ENCODE measurements at regions not wholly inside any gene's neighbourhood (a gene's known extent, or its start where the extent isn't known, plus 50 kb on each side); places are given as distances from the start of the nearest gene placed in this dataset.

- TF ChIP-seq CTCF (conservative IDR thresholded peaks at IDR 0.05; ENCODE audit: low read length), result no peak
- TF ChIP-seq EZH2phosphoT487 (IDR thresholded peaks at IDR 0.05; ENCODE audit: borderline replicate concordance, low read depth, low read length), result no peak
These were observed 134.2 kb upstream of the PAQR3 start for GRCh38 chr4:79073471-79073870.

Data from OCI-LY7 (cell line).